H1 (cell line): ENCODE measurements at regions not wholly inside any gene's neighbourhood (a gene's known extent, or its start where the extent isn't known, plus 50 kb on each side); places are given as distances from the start of the nearest gene placed in this dataset.

Source experiments
- CHD2 ChIP-seq: IDR thresholded peaks from 2 replicates; pipeline ENCODE4 v1.6.1; 2012; ENCODE audit warnings: low read length, improper control_type of control experiment
- EP300 ChIP-seq, 2 experiments: IDR thresholded peaks; 1 replicate in 1 of 2; 2 replicates in 1 of 2; pipeline ENCODE4 v1.6.1; 2011 to 2012; ENCODE audit warnings: low read depth in 2 of 2, low read length in 2 of 2, mild to moderate bottlenecking in 2 of 2, borderline replicate concordance in 1 of 2, inconsistent platforms in 1 of 2, moderate library complexity in 1 of 2
- JUND ChIP-seq: IDR thresholded peaks from 2 replicates; pipeline ENCODE4 v1.6.1; 2011; ENCODE audit warnings: mild to moderate bottlenecking, improper control_type of control experiment, low read length
- POLR2A ChIP-seq, 2 experiments: IDR thresholded peaks; 1 replicate in 1 of 2; 2 replicates in 1 of 2; pipeline ENCODE4 v1.6.1; 2011; ENCODE audit warnings: low read depth in 2 of 2, low read length in 2 of 2, mild to moderate bottlenecking in 2 of 2; ENCODE audit errors: control extremely low read depth in 1 of 2
- RFX5 ChIP-seq: IDR thresholded peaks from 2 replicates; pipeline ENCODE4 v1.6.1; 2011; ENCODE audit warnings: low read depth, low read length, improper control_type of control experiment, borderline replicate concordance
- YY1 ChIP-seq: IDR thresholded peaks from 2 replicates; pipeline ENCODE4 v1.6.1; 2011; ENCODE audit warnings: low read depth, mild to moderate bottlenecking, low read length
- TF ChIP-seq, protein P1 (sequence below), 3 experiments: IDR thresholded peaks; 1 replicate in 2 of 3; 2 replicates in 1 of 3; pipeline versions ENCODE4 v1.5.1 to v1.6.1; 2011; ENCODE audit warnings: low read length in 3 of 3, mild to moderate bottlenecking in 3 of 3, inconsistent platforms in 2 of 3, low read depth in 1 of 3, moderate library complexity in 1 of 3; ENCODE audit not compliant: insufficient read depth in 1 of 3; ENCODE audit errors: control extremely low read depth in 1 of 3
- TF ChIP-seq, protein P2 (sequence below): IDR thresholded peaks from 2 replicates; pipeline ENCODE4 v1.6.1; 2011; ENCODE audit warnings: low read depth, mild to moderate bottlenecking, low read length; ENCODE audit not compliant: insufficient read depth

DNA sequence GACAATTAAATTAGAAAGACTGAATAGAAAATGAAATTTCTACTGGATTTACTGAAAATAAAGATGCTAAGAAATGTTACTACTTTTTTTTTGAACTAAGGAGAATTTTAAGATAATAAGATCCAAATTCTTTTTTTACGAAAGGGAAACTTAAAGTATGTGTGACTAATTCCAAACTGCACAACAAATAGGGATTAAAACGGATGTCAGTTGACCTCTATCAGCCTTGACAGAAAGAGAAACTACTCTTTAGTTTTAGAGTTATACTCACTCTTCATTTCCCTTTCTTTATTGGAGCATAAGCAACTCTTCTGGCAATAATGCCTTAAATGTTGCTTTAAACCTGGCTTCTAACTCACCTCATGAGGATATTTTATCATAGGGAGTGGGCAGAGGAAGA is 273.8 kb downstream of the SLITRK6 start:
- TF ChIP-seq POLR2A (IDR thresholded peaks at IDR 0.05; ENCODE audit: control extremely low read depth in 1 of 2, low read depth in 2 of 2, low read length in 2 of 2) (no peak), YY1 (no peak), JUND (no peak), EP300 (IDR thresholded peaks at IDR 0.05; ENCODE audit: borderline replicate concordance in 1 of 2, low read depth in 2 of 2, low read length in 2 of 2) (no peak), RFX5 (no peak), CHD2 (no peak)
- TF ChIP-seq, protein P1, sequence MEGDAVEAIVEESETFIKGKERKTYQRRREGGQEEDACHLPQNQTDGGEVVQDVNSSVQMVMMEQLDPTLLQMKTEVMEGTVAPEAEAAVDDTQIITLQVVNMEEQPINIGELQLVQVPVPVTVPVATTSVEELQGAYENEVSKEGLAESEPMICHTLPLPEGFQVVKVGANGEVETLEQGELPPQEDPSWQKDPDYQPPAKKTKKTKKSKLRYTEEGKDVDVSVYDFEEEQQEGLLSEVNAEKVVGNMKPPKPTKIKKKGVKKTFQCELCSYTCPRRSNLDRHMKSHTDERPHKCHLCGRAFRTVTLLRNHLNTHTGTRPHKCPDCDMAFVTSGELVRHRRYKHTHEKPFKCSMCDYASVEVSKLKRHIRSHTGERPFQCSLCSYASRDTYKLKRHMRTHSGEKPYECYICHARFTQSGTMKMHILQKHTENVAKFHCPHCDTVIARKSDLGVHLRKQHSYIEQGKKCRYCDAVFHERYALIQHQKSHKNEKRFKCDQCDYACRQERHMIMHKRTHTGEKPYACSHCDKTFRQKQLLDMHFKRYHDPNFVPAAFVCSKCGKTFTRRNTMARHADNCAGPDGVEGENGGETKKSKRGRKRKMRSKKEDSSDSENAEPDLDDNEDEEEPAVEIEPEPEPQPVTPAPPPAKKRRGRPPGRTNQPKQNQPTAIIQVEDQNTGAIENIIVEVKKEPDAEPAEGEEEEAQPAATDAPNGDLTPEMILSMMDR (IDR thresholded peaks at IDR 0.05; ENCODE audit: control extremely low read depth in 1 of 3, insufficient read depth in 1 of 3, low read depth in 1 of 3, low read length in 3 of 3): no peak
- TF ChIP-seq, protein P2, sequence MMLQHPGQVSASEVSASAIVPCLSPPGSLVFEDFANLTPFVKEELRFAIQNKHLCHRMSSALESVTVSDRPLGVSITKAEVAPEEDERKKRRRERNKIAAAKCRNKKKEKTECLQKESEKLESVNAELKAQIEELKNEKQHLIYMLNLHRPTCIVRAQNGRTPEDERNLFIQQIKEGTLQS: no peak
